Mesothelial cell of epicardium (in vitro differentiated cells): ENCODE measurements at regions not wholly inside any gene's neighbourhood (a gene's known extent, or its start where the extent isn't known, plus 50 kb on each side); places are given as distances from the start of the nearest gene placed in this dataset. TPM values are rescaled to one million over a fixed set of nuclear protein-coding genes. Genes with fewer than 3 reads are reported as not detected.

Experiments used
- microRNA-seq: library from miRNA; unstranded; fragments of <30 nt; microRNA quantifications from one replicate; pipeline ENCODE4 v1.2.0, GENCODE V29; 2021; ENCODE audit warnings: inconsistent platforms, mixed read lengths

Small RNA genes lying in the stretch of these regions (microRNA-seq; reads per million reads assigned to microRNA genes)
- not detected for gene MIR7158
- not detected for gene MIR7515
